ENCODE measurements at regions not wholly inside any gene's neighbourhood (a gene's known extent, or its start where the extent isn't known, plus 50 kb on each side); places are given as distances from the start of the nearest gene placed in this dataset.
"Not testable (repeated sequence)": the region's sequence is repeated elsewhere in the genome, so short reads cannot be mapped to it uniquely, and the experiment has no call there.

GRCh38 chr6:170093658-170094596, 197.0 kb downstream of the DLL1 start:
- no peak for DNase-seq

GRCh38 chr6:170093276-170093657, 197.6 kb downstream of the DLL1 start:
- no peak for DNase-seq

GRCh38 chr6:170092826-170093225, 198.1 kb downstream of the DLL1 start:
- DNase-seq = no peak

GRCh38 chr6:170091639-170092579, 199.0 kb downstream of the DLL1 start:
- DNase-seq = no peak

- DNase-seq = no peak
Measured at GRCh38 chr6:170091000-170091638, 199.8 kb downstream of the DLL1 start.

- DNase-seq = no peak
Measured at GRCh38 chr6:170090561-170090960, 200.3 kb downstream of the DLL1 start.

GRCh38 chr6:170089963-170090362, 200.9 kb downstream of the DLL1 start:
- DNase-seq = no peak

GRCh38 chr6:170088582-170088955, 202.3 kb downstream of the DLL1 start:
- no peak for DNase-seq

- DNase-seq = no peak
Measured at GRCh38 chr6:170087941-170088581, 202.8 kb downstream of the DLL1 start.

GRCh38 chr6:170087421-170087780, 203.5 kb downstream of the DLL1 start:
- DNase-seq = not testable (repeated sequence)

GRCh38 chr6:170086639-170087420, 204.0 kb downstream of the DLL1 start:
- no peak for DNase-seq

GRCh38 chr6:170085475-170086401, 205.1 kb downstream of the DLL1 start:
- DNase-seq = no peak

GRCh38 chr6:170084166-170084730, 206.6 kb downstream of the DLL1 start:
- no peak for DNase-seq

- no peak for DNase-seq
Measured at GRCh38 chr6:170083236-170084051, 207.4 kb downstream of the DLL1 start.

GRCh38 chr6:170082531-170083187, 208.2 kb downstream of the DLL1 start:
- no peak for DNase-seq

GRCh38 chr6:170082067-170082466, 208.8 kb downstream of the DLL1 start:
- DNase-seq = no peak

GRCh38 chr6:170081556-170081955, 209.3 kb downstream of the DLL1 start:
- DNase-seq = no peak

GRCh38 chr6:170080828-170081371, 210.0 kb downstream of the DLL1 start:
- DNase-seq = no peak
